Keratinocyte (primary cell): ENCODE measurements at regions not wholly inside any gene's neighbourhood (a gene's known extent, or its start where the extent isn't known, plus 50 kb on each side); places are given as distances from the start of the nearest gene placed in this dataset.

ENCODE experiments used
- DNase-seq: peaks from one replicate; pipeline ENCODE4 v3.0.0-alpha.2; 2011; ENCODE audit warnings: low read depth, missing footprints, low spot score
- FAIRE-seq: peaks from 2 replicates; lab custom pipeline; 2011; peaks lifted over from hg19 to GRCh38; lab: Jason Lieb, UNC
- H2AFZ ChIP-seq: 2 replicates; pipeline ENCODE4 v1.6.0; 2012; ENCODE audit warnings: low read length, control low read depth, inconsistent platforms; ENCODE audit not compliant: control insufficient read depth
- H3K27ac ChIP-seq: 2 replicates; pipeline ENCODE4 v1.5.1; 2011; ENCODE audit warnings: low read length; ENCODE audit not compliant: control insufficient read depth, insufficient read depth
- H3K27me3 ChIP-seq: 3 replicates; pipeline ENCODE4 v1.6.0; 2011; ENCODE audit warnings: low read length; ENCODE audit not compliant: control insufficient read depth, insufficient read depth; ENCODE audit errors: extremely low read depth
- H3K36me3 ChIP-seq, 2 experiments: 2 replicates in 1 of 2; 3 replicates in 1 of 2; pipeline ENCODE4 v1.5.1; 2011; ENCODE audit warnings: low read length in 2 of 2, mild to moderate bottlenecking in 1 of 2; ENCODE audit not compliant: control insufficient read depth in 2 of 2, insufficient read depth in 2 of 2; ENCODE audit errors: extremely low read depth in 1 of 2
- H3K4me1 ChIP-seq: 3 replicates; pipeline ENCODE4 v1.5.1; 2011; ENCODE audit warnings: low read length; ENCODE audit not compliant: control insufficient read depth, insufficient read depth; ENCODE audit errors: extremely low read depth
- H3K4me2 ChIP-seq: 3 replicates; pipeline ENCODE4 v1.6.0; 2011; ENCODE audit warnings: low read depth, low read length; ENCODE audit not compliant: control insufficient read depth, insufficient read depth; ENCODE audit errors: extremely low read depth
- H3K4me3 ChIP-seq, 3 experiments: fragments of 200-600 bp in 1 of 3; sonication (generic) in 1 of 3; 2 replicates in 2 of 3; 3 replicates in 1 of 3; pipeline ENCODE4 v1.5.1; 2011 to 2016; ENCODE audit warnings: low read length in 3 of 3, mild to moderate bottlenecking in 3 of 3, control low read depth in 2 of 3, inconsistent platforms in 1 of 3, low read depth in 1 of 3, mixed read lengths in 1 of 3, mixed run types in 1 of 3, moderate library complexity in 1 of 3; ENCODE audit not compliant: control insufficient read depth in 2 of 3, insufficient read depth in 2 of 3; ENCODE audit errors: extremely low read depth in 1 of 3
- H3K79me2 ChIP-seq: 2 replicates; pipeline ENCODE4 v1.6.0; 2012; ENCODE audit warnings: low read length; ENCODE audit not compliant: control insufficient read depth, insufficient read depth
- H3K9ac ChIP-seq: 3 replicates; pipeline ENCODE4 v1.6.0; 2011; ENCODE audit warnings: low read length; ENCODE audit not compliant: control insufficient read depth, insufficient read depth; ENCODE audit errors: extremely low read depth
- H3K9me1 ChIP-seq: 3 replicates; pipeline ENCODE4 v1.6.0; 2011; ENCODE audit warnings: low read length; ENCODE audit not compliant: control insufficient read depth, insufficient read depth; ENCODE audit errors: extremely low read depth
- H3K9me3 ChIP-seq: 2 replicates; pipeline ENCODE4 v1.5.1; 2012; ENCODE audit warnings: low read depth, low read length; ENCODE audit not compliant: control insufficient read depth
- H4K20me1 ChIP-seq: 3 replicates; pipeline ENCODE4 v1.6.0; 2011; ENCODE audit warnings: low read length; ENCODE audit not compliant: control insufficient read depth, insufficient read depth; ENCODE audit errors: extremely low read depth
- EZH2 ChIP-seq: IDR thresholded peaks from one replicate; pipeline ENCODE4 v1.6.1; 2012; ENCODE audit warnings: inconsistent platforms, mild to moderate bottlenecking, low read length, moderate library complexity
- dilution Hi-C: fragments of 300-500 bp; cut with MboI; formaldehyde crosslinking; loops from one replicate; pipeline ENCODE4 v1.7.0; 2020; ENCODE audit warnings: low sequenced_read_pairs; ENCODE audit not compliant: extremely low pct_ligation_motif_present
- TF ChIP-seq, protein P1 (sequence below), 3 experiments: IDR thresholded peaks in 1 of 3; conservative IDR thresholded peaks in 1 of 3; optimal IDR thresholded peaks in 1 of 3; 2 replicates in 2 of 3; 3 replicates in 1 of 3; pipeline versions ENCODE3 to v1.5.1; 2011; ENCODE audit warnings: low read length in 3 of 3, mild to moderate bottlenecking in 3 of 3, moderate library complexity in 2 of 3, control low read depth in 1 of 3, inconsistent platforms in 1 of 3; ENCODE audit not compliant: insufficient read depth in 2 of 3; ENCODE audit errors: extremely low read depth in 1 of 3

DNA sequence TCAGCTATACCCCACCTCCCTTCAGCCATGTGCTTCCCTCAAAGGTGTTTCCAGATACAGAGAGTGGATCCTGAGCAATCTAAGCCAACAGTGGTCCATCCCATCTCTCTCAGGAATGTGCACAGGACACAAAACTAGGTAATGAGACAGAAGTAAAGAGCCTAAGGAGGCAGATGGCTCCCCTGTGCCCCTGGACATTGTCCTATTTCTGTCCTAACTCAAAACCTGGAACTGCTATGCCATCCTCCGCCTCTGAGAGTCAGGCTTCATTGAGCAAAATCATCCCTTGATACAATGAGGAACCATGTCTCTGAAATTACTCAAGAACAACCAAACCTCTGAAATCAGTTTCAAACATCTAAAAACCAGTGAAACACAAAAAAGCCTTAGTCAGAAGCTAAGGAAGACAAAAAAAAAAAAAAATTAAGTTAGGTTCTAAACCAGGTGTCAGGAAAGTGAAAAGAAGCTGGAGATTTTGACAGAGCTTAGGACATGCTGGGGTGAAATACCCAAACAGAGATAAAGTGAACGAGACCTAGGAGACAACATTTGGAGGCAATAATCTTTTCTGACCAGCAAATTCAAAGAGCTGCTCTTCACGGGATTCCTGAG is 200.3 kb upstream of the PLEKHG7 start:
- Histone ChIP-seq H3K9ac (no peak overlapping the region), H3K27me3 (no peaks in the 10 kb centered on the region), H2AFZ (no peak overlapping the region), H3K9me3 (no peaks in the 10 kb centered on the region), H3K79me2 (no peaks in the 10 kb centered on the region), H3K4me3 (no peak overlapping the region), H3K9me1 (no peaks in the 10 kb centered on the region), H3K4me2 (no peak overlapping the region), H3K27ac (no peak overlapping the region), H4K20me1 (no peaks in the 10 kb centered on the region), H3K36me3 (no peaks in the 10 kb centered on the region), H3K4me1 (peaks cover 10% of the 10 kb centered on the region)
- no peak for FAIRE-seq
- DNase-seq, result no peak
- TF ChIP-seq, protein P1, sequence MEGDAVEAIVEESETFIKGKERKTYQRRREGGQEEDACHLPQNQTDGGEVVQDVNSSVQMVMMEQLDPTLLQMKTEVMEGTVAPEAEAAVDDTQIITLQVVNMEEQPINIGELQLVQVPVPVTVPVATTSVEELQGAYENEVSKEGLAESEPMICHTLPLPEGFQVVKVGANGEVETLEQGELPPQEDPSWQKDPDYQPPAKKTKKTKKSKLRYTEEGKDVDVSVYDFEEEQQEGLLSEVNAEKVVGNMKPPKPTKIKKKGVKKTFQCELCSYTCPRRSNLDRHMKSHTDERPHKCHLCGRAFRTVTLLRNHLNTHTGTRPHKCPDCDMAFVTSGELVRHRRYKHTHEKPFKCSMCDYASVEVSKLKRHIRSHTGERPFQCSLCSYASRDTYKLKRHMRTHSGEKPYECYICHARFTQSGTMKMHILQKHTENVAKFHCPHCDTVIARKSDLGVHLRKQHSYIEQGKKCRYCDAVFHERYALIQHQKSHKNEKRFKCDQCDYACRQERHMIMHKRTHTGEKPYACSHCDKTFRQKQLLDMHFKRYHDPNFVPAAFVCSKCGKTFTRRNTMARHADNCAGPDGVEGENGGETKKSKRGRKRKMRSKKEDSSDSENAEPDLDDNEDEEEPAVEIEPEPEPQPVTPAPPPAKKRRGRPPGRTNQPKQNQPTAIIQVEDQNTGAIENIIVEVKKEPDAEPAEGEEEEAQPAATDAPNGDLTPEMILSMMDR (optimal IDR thresholded peaks at IDR 0.05 in 1 of 3, IDR thresholded peaks at IDR 0.05 in 1 of 3, conservative IDR thresholded peaks at IDR 0.05 in 1 of 3; ENCODE audit: extremely low read depth in 1 of 3, insufficient read depth in 2 of 3, low read length in 3 of 3), result peak; percentile 9 to 33 (median 23)
- TF ChIP-seq EZH2, result no peak
- dilution Hi-C loops, result no loop called here

GRCh38 chr12:92496790-92497189 is 206.0 kb upstream of the PLEKHG7 start:
- no peaks in the 10 kb centered on the region for H3K27me3 ChIP-seq
- no peaks in the 10 kb centered on the region for H3K9me3 ChIP-seq
- FAIRE-seq, result no peak
- H3K27ac ChIP-seq, result no peak overlapping the region
- no peak overlapping the region for H3K4me3 ChIP-seq
- TF ChIP-seq, protein P1 (optimal IDR thresholded peaks at IDR 0.05 in 1 of 3, IDR thresholded peaks at IDR 0.05 in 1 of 3, conservative IDR thresholded peaks at IDR 0.05 in 1 of 3; ENCODE audit: extremely low read depth in 1 of 3, insufficient read depth in 2 of 3, low read length in 3 of 3), result no peak
- no peak for TF ChIP-seq EZH2
- H4K20me1 ChIP-seq, result no peaks in the 10 kb centered on the region
- no peaks in the 10 kb centered on the region for H3K79me2 ChIP-seq
- no peak overlapping the region for H2AFZ ChIP-seq
- dilution Hi-C loops, result no loop called here
- no peaks in the 10 kb centered on the region for H3K36me3 ChIP-seq
- H3K9me1 ChIP-seq, result no peaks in the 10 kb centered on the region
- H3K9ac ChIP-seq, result no peak overlapping the region
- no peak overlapping the region for H3K4me2 ChIP-seq
- no peak for DNase-seq
- no peaks in the 10 kb centered on the region for H3K4me1 ChIP-seq
